HepG2 (cell line): ENCODE measurements at regions not wholly inside any gene's neighbourhood (a gene's known extent, or its start where the extent isn't known, plus 50 kb on each side); places are given as distances from the start of the nearest gene placed in this dataset.

Experiments
- CENPX ChIP-seq: sonication (generic); formaldehyde crosslinking; IDR thresholded peaks from 2 replicates; pipeline ENCODE4 v1.9.0; 2021; ENCODE audit warnings: mild to moderate bottlenecking, missing genetic modification reagents, moderate library complexity
- KLF16 ChIP-seq, 2 experiments: sonication (generic) in 1 of 2; formaldehyde crosslinking in 1 of 2; IDR thresholded peaks; 2 replicates each; pipeline versions ENCODE4 v1.6.1 to v1.8.0; 2016 to 2023; ENCODE audit warnings: missing genetic modification reagents in 2 of 2, missing compliant biosample characterization in 1 of 2
- PAX8 ChIP-seq: sonication (generic); formaldehyde crosslinking; IDR thresholded peaks from 2 replicates; pipeline ENCODE4 v1.8.0; 2022; ENCODE audit warnings: mild to moderate bottlenecking, missing genetic modification reagents, borderline replicate concordance
- SAP130 ChIP-seq: IDR thresholded peaks from 2 replicates; pipeline ENCODE4 v1.6.1; 2016; ENCODE audit warnings: low read depth
- USF2 ChIP-seq, 2 experiments: sonication (generic) in 1 of 2; formaldehyde crosslinking in 1 of 2; IDR thresholded peaks; 2 replicates each; pipeline versions ENCODE4 v1.5.1 to v1.6.1; 2011 to 2020; ENCODE audit warnings: borderline replicate concordance in 1 of 2, low read depth in 1 of 2, low read length in 1 of 2, mild to moderate bottlenecking in 1 of 2, missing genetic modification reagents in 1 of 2, moderate library complexity in 1 of 2

- TF ChIP-seq USF2 (IDR thresholded peaks at IDR 0.05; ENCODE audit: low read depth, low read length) (no peak), USF2 (CRISPR knock-in tag; IDR thresholded peaks at IDR 0.05; ENCODE audit: borderline replicate concordance) (no peak), KLF16 (CRISPR knock-in tag; IDR thresholded peaks at IDR 0.05) (no peak), PAX8 (CRISPR knock-in tag) (no peak), SAP130 (CRISPR knock-in tag) (no peak), CENPX (no peak)
These were observed 179.0 kb upstream of the CDH9 start for GRCh38 chr5:27217155-27217956.
